B cell (primary cell): ENCODE measurements at regions not wholly inside any gene's neighbourhood (a gene's known extent, or its start where the extent isn't known, plus 50 kb on each side); places are given as distances from the start of the nearest gene placed in this dataset.

ENCODE experiments used
- ATAC-seq: fragments of 200-7000 bp; cut with Tn5 transposase; one replicate; pipeline ENCODE4 v1.10.0; 2021; ENCODE audit warnings: low read depth, mild to moderate bottlenecking, moderate number of reproducible peaks, moderate library complexity
- CTCF ChIA-PET: fragments of 350-600 bp; sonication (Branson Sonifier 250); formaldehyde crosslinking; loops from one replicate; lab custom pipeline; 2021; ENCODE audit warnings: antibody characterized with exemption, inconsistent platforms; lab: Charles Lee
- POLR2A ChIA-PET: fragments of 350-600 bp; sonication (Branson Sonifier 250); formaldehyde crosslinking; loops from one replicate; lab custom pipeline; 2021; ENCODE audit warnings: antibody characterized with exemption; lab: Charles Lee
- DNase-seq: peaks from one replicate; pipeline ENCODE4 v3.0.0; 2013
- H2AFZ ChIP-seq: 2 replicates; pipeline ENCODE4 v1.6.1; 2012; ENCODE audit warnings: mild to moderate bottlenecking, low read depth, low read length; ENCODE audit not compliant: insufficient read depth, poor library complexity, severe bottlenecking
- H3K27ac ChIP-seq, 2 donors: 1 replicate in 1 of 2; 2 replicates in 1 of 2; pipeline ENCODE4 v1.5.1; 2012 to 2013; ENCODE audit warnings: low read length in 2 of 2, mild to moderate bottlenecking in 2 of 2, moderate library complexity in 1 of 2
- H3K27me3 ChIP-seq, 4 experiments: fragments of 200-600 bp in 1 of 4; sonication (generic) in 1 of 4; replicated peaks in 1 of 4; 1 replicate in 2 of 4; 2 replicates in 2 of 4; pipeline versions ENCODE4 v1.6.1 to v1.7.0; 2013 to 2016; ENCODE audit warnings: low read length in 3 of 4, mild to moderate bottlenecking in 2 of 4, mixed read lengths in 1 of 4, moderate library complexity in 1 of 4; ENCODE audit not compliant: insufficient read depth in 4 of 4, control insufficient read depth in 3 of 4; ENCODE audit errors: control extremely low read depth in 1 of 4
- H3K36me3 ChIP-seq, 2 experiments: replicated peaks in 1 of 2; 1 replicate in 1 of 2; 2 replicates in 1 of 2; pipeline versions ENCODE4 v1.6.1 to v1.7.1; 2013; ENCODE audit warnings: low read length in 1 of 2; ENCODE audit not compliant: insufficient read depth in 2 of 2, control insufficient read depth in 1 of 2; ENCODE audit errors: control extremely low read depth in 1 of 2, extremely low read depth in 1 of 2
- H3K4me1 ChIP-seq, 2 donors: fragments of 200-600 bp in 1 of 2; sonication (generic) in 1 of 2; 1 replicate in 1 of 2; 2 replicates in 1 of 2; pipeline versions ENCODE4 v1.5.1 to v1.6.1; 2013 to 2017; ENCODE audit warnings: low read length in 2 of 2; ENCODE audit not compliant: control insufficient read depth in 2 of 2, insufficient read depth in 2 of 2
- H3K4me2 ChIP-seq: replicated peaks from 2 replicates; pipeline ENCODE3; 2012; ENCODE audit warnings: mild to moderate bottlenecking, low read depth, low read length; ENCODE audit not compliant: poor library complexity, severe bottlenecking
- H3K4me3 ChIP-seq, 5 experiments: fragments of 200-600 bp in 1 of 5; sonication (generic) in 1 of 5; 1 replicate in 3 of 5; 2 replicates in 2 of 5; pipeline versions ENCODE4 v1.5.1 to v1.7.0; 2011 to 2016; ENCODE audit warnings: low read length in 4 of 5, mild to moderate bottlenecking in 4 of 5, low read depth in 2 of 5, control low read depth in 1 of 5, moderate library complexity in 1 of 5; ENCODE audit not compliant: insufficient read depth in 1 of 5; ENCODE audit errors: control extremely low read depth in 1 of 5, extremely low read depth in 1 of 5
- H3K79me2 ChIP-seq: fragments of 200-600 bp; sonication (generic); one replicate; pipeline ENCODE4 v1.6.0; 2016; ENCODE audit warnings: low read length; ENCODE audit not compliant: control insufficient read depth, insufficient read depth
- H3K9ac ChIP-seq: fragments of 200-600 bp; sonication (generic); 2 replicates; pipeline ENCODE4 v1.6.1; 2017; ENCODE audit warnings: mild to moderate bottlenecking, low read length, moderate library complexity
- H3K9me3 ChIP-seq, 3 donors: one replicate each; pipeline versions ENCODE4 v1.6.1 to v1.7.1; 2013; ENCODE audit warnings: low read length in 2 of 3; ENCODE audit not compliant: control insufficient read depth in 2 of 3, insufficient read depth in 1 of 3; ENCODE audit errors: control extremely low read depth in 1 of 3
- H4K20me1 ChIP-seq: 2 replicates; pipeline ENCODE4 v1.6.0; 2012; ENCODE audit warnings: mild to moderate bottlenecking, low read length; ENCODE audit not compliant: insufficient read depth, control insufficient read depth, poor library complexity, severe bottlenecking
- H3K27ac Mint-ChIP-seq: one replicate; pipeline ENCODE4 v1.8.0; 2021; ENCODE audit warnings: mixed read lengths
- H3K27me3 Mint-ChIP-seq: one replicate; pipeline ENCODE4 v1.8.0; 2021; ENCODE audit warnings: mixed read lengths
- H3K4me1 Mint-ChIP-seq: one replicate; pipeline ENCODE4 v1.8.0; 2021; ENCODE audit warnings: mixed read lengths
- H3K4me3 Mint-ChIP-seq: one replicate; pipeline ENCODE4 v1.8.0; 2021; ENCODE audit warnings: mixed read lengths
- H3K9me3 Mint-ChIP-seq: one replicate; pipeline ENCODE4 v1.8.0; 2022; ENCODE audit warnings: mixed read lengths; ENCODE audit not compliant: insufficient read depth
- CTCF ChIP-seq: fragments of 200-600 bp; IDR thresholded peaks from one replicate; pipeline ENCODE4 v1.8.0; 2022; ENCODE audit warnings: antibody characterized with exemption, mild to moderate bottlenecking
- EZH2 ChIP-seq: IDR thresholded peaks from 2 replicates; pipeline ENCODE4 v1.6.1; 2012; ENCODE audit warnings: borderline replicate concordance, low read depth, mild to moderate bottlenecking, moderate library complexity, low read length; ENCODE audit not compliant: insufficient read depth, poor library complexity, severe bottlenecking
- WGBS: methylation state at CpG from one replicate; pipeline ENCODE4 v1.1.5; 2013; ENCODE audit warnings: missing lambda C conversion rate; ENCODE audit not compliant: insufficient coverage; 5-methylcytosine and 5-hydroxymethylcytosine counted together
- intact Hi-C: fragments of 100-400 bp; cut with micrococcal nuclease; formaldehyde crosslinking; loops from one replicate; pipeline ENCODE4 v1.10.0; 2022

- H3K27ac Mint-ChIP-seq = no peak overlapping the region
- DNase-seq (no peak), ATAC-seq (no peak)
- H3K27me3 Mint-ChIP-seq = no peaks in the 10 kb centered on the region
- Histone ChIP-seq H3K4me3 (no peak overlapping the region), H3K4me1 (no peaks in the 10 kb centered on the region), H3K27ac (no peak overlapping the region), H3K36me3 (no peaks in the 10 kb centered on the region), H3K4me2 (no peak overlapping the region), H3K79me2 (no peaks in the 10 kb centered on the region), H4K20me1 (no peaks in the 10 kb centered on the region), H2AFZ (no peak overlapping the region), H3K27me3 (no peaks in the 10 kb centered on the region), H3K9me3 (peaks cover 0 to 4% (median 0%) of the 10 kb centered on the region in 3 donors), H3K9ac (no peak overlapping the region)
- peaks cover 6% of the 10 kb centered on the region for H3K9me3 Mint-ChIP-seq
- POLR2A ChIA-PET = no interaction called here
- H3K4me3 Mint-ChIP-seq = no peak overlapping the region
- TF ChIP-seq EZH2 = no peak
- no peak for TF ChIP-seq CTCF
- intact Hi-C loops = no loop called here
- CTCF ChIA-PET = interaction anchor here (0.5 kb wide), 1 partner anchor 294 kb away, joined by 3 read pairs; no protein-coding TSS in a partner anchor
- no CpG with 5 or more reads among the region's 2 CpGs for WGBS
- H3K4me1 Mint-ChIP-seq = no peaks in the 10 kb centered on the region
Observed at GRCh38 chr3:6504347-6504746, 356.6 kb upstream of the GRM7 start.

DNA sequence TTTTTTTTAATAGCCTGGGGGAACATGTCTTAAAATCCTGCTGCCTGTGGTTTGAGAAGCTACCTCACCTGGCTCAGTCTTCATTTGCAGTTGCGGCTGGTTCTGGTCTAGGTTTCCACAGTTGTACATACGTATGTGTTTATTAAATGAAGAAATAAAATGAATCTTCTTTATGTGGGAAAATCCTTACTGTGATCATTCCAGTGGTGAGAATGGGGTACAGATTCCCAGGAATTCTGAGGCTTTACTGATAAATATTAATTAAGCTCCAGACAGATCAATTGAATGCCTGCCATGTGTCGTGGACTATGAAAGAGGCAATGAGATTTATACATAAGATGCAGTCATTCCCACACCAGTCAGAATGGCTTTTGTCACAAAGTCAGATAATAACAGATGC is 356.1 kb upstream of the GRM7 start:
- no peak overlapping the region for H2AFZ ChIP-seq
- ChIA-PET CTCF (no interaction called here), POLR2A (no interaction called here)
- H3K27ac ChIP-seq = no peak overlapping the region
- no peaks in the 10 kb centered on the region for H3K36me3 ChIP-seq
- H3K9me3 Mint-ChIP-seq = peaks cover 4% of the 10 kb centered on the region
- H3K4me1 ChIP-seq = no peaks in the 10 kb centered on the region
- no peak overlapping the region for H3K4me3 ChIP-seq
- H3K79me2 ChIP-seq = no peaks in the 10 kb centered on the region
- H3K9ac ChIP-seq = no peak overlapping the region
- H3K27me3 ChIP-seq = no peaks in the 10 kb centered on the region
- no peaks in the 10 kb centered on the region for H4K20me1 ChIP-seq
- no peaks in the 10 kb centered on the region for H3K4me1 Mint-ChIP-seq
- DNase-seq (no peak), ATAC-seq (no peak)
- H3K4me3 Mint-ChIP-seq = no peak overlapping the region
- 100% methylated on average over 2 of the region's 3 CpGs for WGBS
- no peaks in the 10 kb centered on the region for H3K27me3 Mint-ChIP-seq
- intact Hi-C loops = no loop called here
- H3K9me3 ChIP-seq = peaks cover 0 to 4% (median 0%) of the 10 kb centered on the region in 3 donors
- H3K4me2 ChIP-seq = no peak overlapping the region
- no peak overlapping the region for H3K27ac Mint-ChIP-seq
- TF ChIP-seq EZH2 (no peak), CTCF (no peak)
